ENCODE measurements at regions not wholly inside any gene's neighbourhood (a gene's known extent, or its start where the extent isn't known, plus 50 kb on each side); places are given as distances from the start of the nearest gene placed in this dataset.

- DNase-seq (no peak), FAIRE-seq (no peak)
- no peak for TF ChIP-seq CTCF (IDR thresholded peaks at IDR 0.05; ENCODE audit: borderline replicate concordance, extremely low read depth, insufficient read depth)
- Histone ChIP-seq H3K4me3 (ENCODE audit: low read length in 3 of 3) (no peak overlapping the region), H3K4me1 (ENCODE audit: control insufficient read depth in 2 of 3, insufficient read depth in 2 of 3, low read depth in 1 of 3, low read length in 3 of 3) (no peaks in the 10 kb centered on the region), H3K27ac (ENCODE audit: low read depth in 2 of 2, low read length in 2 of 2) (no peak overlapping the region), H3K9ac (ENCODE audit: low read length in 3 of 3) (no peak overlapping the region), H3K27me3 (ENCODE audit: control insufficient read depth, insufficient read depth, low read length) (no peaks in the 10 kb centered on the region), H3K9me3 (ENCODE audit: control insufficient read depth in 2 of 3, insufficient read depth in 1 of 3, low read length in 3 of 3) (no peaks in the 10 kb centered on the region), H3K36me3 (ENCODE audit: control insufficient read depth in 2 of 3, insufficient read depth in 3 of 3, low read length in 3 of 3) (no peaks in the 10 kb centered on the region)
- intact Hi-C loops (cut with DNase I) = no loop called here
Measured at GRCh38 chr5:44900273-44900954, 91.7 kb downstream of the MRPS30 start.

GRCh38 chr5:44907396-44907795 is 98.6 kb downstream of the MRPS30 start:
- Histone ChIP-seq H3K9ac (ENCODE audit: low read length in 3 of 3) (no peak overlapping the region), H3K36me3 (ENCODE audit: control insufficient read depth in 2 of 3, insufficient read depth in 3 of 3, low read length in 3 of 3) (no peaks in the 10 kb centered on the region), H3K27ac (ENCODE audit: low read depth in 2 of 2, low read length in 2 of 2) (no peak overlapping the region), H3K4me3 (ENCODE audit: low read length in 3 of 3) (no peak overlapping the region), H3K27me3 (ENCODE audit: control insufficient read depth, insufficient read depth, low read length) (no peaks in the 10 kb centered on the region), H3K9me3 (ENCODE audit: control insufficient read depth in 2 of 3, insufficient read depth in 1 of 3, low read length in 3 of 3) (no peaks in the 10 kb centered on the region), H3K4me1 (ENCODE audit: control insufficient read depth in 2 of 3, insufficient read depth in 2 of 3, low read depth in 1 of 3, low read length in 3 of 3) (no peaks in the 10 kb centered on the region)
- FAIRE-seq (no peak), DNase-seq (no peak)
- intact Hi-C loops (cut with DNase I) = no loop called here
- no peak for TF ChIP-seq CTCF (IDR thresholded peaks at IDR 0.05; ENCODE audit: borderline replicate concordance, extremely low read depth, insufficient read depth)

GRCh38 chr5:44909004-44909403 is 100.3 kb downstream of the MRPS30 start:
- Histone ChIP-seq H3K4me3 (ENCODE audit: low read length in 3 of 3) (no peak overlapping the region), H3K36me3 (ENCODE audit: control insufficient read depth in 2 of 3, insufficient read depth in 3 of 3, low read length in 3 of 3) (no peaks in the 10 kb centered on the region), H3K4me1 (ENCODE audit: control insufficient read depth in 2 of 3, insufficient read depth in 2 of 3, low read depth in 1 of 3, low read length in 3 of 3) (no peaks in the 10 kb centered on the region), H3K27me3 (ENCODE audit: control insufficient read depth, insufficient read depth, low read length) (no peaks in the 10 kb centered on the region), H3K9ac (ENCODE audit: low read length in 3 of 3) (no peak overlapping the region), H3K27ac (ENCODE audit: low read depth in 2 of 2, low read length in 2 of 2) (no peak overlapping the region), H3K9me3 (ENCODE audit: control insufficient read depth in 2 of 3, insufficient read depth in 1 of 3, low read length in 3 of 3) (no peaks in the 10 kb centered on the region)
- FAIRE-seq = no peak
- no peak for DNase-seq
- intact Hi-C loops (cut with DNase I) = no loop called here
- TF ChIP-seq CTCF (IDR thresholded peaks at IDR 0.05; ENCODE audit: borderline replicate concordance, extremely low read depth, insufficient read depth) = no peak

GRCh38 chr5:44911501-44911900 is 102.8 kb downstream of the MRPS30 start:
- Histone ChIP-seq H3K4me1 (ENCODE audit: control insufficient read depth in 2 of 3, insufficient read depth in 2 of 3, low read depth in 1 of 3, low read length in 3 of 3) (no peaks in the 10 kb centered on the region), H3K4me3 (ENCODE audit: low read length in 3 of 3) (no peak overlapping the region), H3K36me3 (ENCODE audit: control insufficient read depth in 2 of 3, insufficient read depth in 3 of 3, low read length in 3 of 3) (no peaks in the 10 kb centered on the region), H3K9me3 (ENCODE audit: control insufficient read depth in 2 of 3, insufficient read depth in 1 of 3, low read length in 3 of 3) (no peaks in the 10 kb centered on the region), H3K27ac (ENCODE audit: low read depth in 2 of 2, low read length in 2 of 2) (no peak overlapping the region), H3K27me3 (ENCODE audit: control insufficient read depth, insufficient read depth, low read length) (no peaks in the 10 kb centered on the region), H3K9ac (ENCODE audit: low read length in 3 of 3) (no peak overlapping the region)
- TF ChIP-seq CTCF (IDR thresholded peaks at IDR 0.05; ENCODE audit: borderline replicate concordance, extremely low read depth, insufficient read depth) = no peak
- intact Hi-C loops (cut with DNase I) = no loop called here
- FAIRE-seq = no peak
- no peak for DNase-seq

Measured in kidney (tissue), 13 donors.